ENCODE measurements at regions not wholly inside any gene's neighbourhood (a gene's known extent, or its start where the extent isn't known, plus 50 kb on each side); places are given as distances from the start of the nearest gene placed in this dataset.

DNA sequence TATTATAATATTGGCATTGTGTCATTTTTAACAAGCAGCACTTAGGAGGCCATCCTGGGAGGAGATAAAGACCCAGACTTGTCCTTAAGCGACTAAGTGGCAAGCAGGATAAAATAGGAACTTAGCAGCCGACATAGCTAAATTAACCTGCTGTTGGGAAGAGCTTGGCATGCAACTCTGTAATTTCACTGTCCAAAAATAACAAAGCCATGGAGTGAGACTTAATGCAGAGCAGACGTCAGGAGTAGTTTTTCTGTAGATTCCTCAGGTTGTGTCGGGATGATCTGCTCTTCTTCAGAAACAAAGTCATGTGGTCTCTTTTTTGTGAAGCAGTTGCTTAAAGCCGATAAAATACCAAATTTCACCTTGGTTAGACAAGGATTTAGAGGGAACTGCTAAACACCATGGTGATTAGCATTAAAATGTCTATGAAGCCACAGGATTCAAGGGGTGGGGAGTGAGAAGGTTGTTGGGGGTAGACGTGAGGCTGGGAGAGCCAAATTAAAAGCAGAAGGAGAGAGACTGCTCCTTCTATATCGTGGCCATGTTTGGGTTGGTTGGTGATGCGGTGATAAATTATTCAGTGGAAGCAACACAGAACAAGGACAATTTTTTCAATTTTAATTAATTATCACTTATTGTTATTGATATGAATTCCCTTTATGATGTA is 303.0 kb downstream of the CSNK1G3 start:
- no peaks in the 10 kb centered on the region for H3K9me1 ChIP-seq (ENCODE audit: control insufficient read depth, insufficient read depth, low read length)
- intact Hi-C loops (cut with micrococcal nuclease) = no loop called here
- no peaks in the 10 kb centered on the region for H3K27me3 ChIP-seq (ENCODE audit: control insufficient read depth in 2 of 2, insufficient read depth in 2 of 2, low read length in 2 of 2)
- H3K79me2 ChIP-seq (ENCODE audit: control insufficient read depth, insufficient read depth, low read length) = no peaks in the 10 kb centered on the region
- H3K9me3 ChIP-seq (replicated peaks; ENCODE audit: control insufficient read depth, insufficient read depth, low read depth, low read length) = no peaks in the 10 kb centered on the region
- H3K4me3 ChIP-seq = no peak overlapping the region
- no peaks in the 10 kb centered on the region for H3K36me3 ChIP-seq (ENCODE audit: control insufficient read depth, insufficient read depth, low read length)
- ChIA-PET POLR2A (no interaction called here), CTCF (ENCODE audit: low intra/inter-chr PET ratio) (no interaction called here)
- H2AFZ ChIP-seq (ENCODE audit: low read depth, low read length) = no peak overlapping the region
- DNase-seq (ENCODE audit: extremely low read depth in 1 of 4, low spot score in 3 of 4) (no peak), ATAC-seq (no peak), FAIRE-seq (no peak)
- H3K9ac ChIP-seq (ENCODE audit: insufficient read depth in 1 of 2, low read depth in 2 of 2, low read length in 2 of 2) = no peak overlapping the region
- H4K20me1 ChIP-seq (replicated peaks; ENCODE audit: control insufficient read depth, insufficient read depth, low read length) = no peaks in the 10 kb centered on the region
- no peak overlapping the region for H3K4me2 ChIP-seq (ENCODE audit: insufficient read depth, low read length)
- no peaks in the 10 kb centered on the region for H3K4me1 ChIP-seq (replicated peaks in 1 of 2; ENCODE audit: control insufficient read depth in 2 of 2, insufficient read depth in 2 of 2, low read length in 2 of 2)
- TF ChIP-seq ZNF551 (CRISPR knock-in tag; IDR thresholded peaks at IDR 0.05) (no peak), STAG1 (CRISPR knock-in tag; IDR thresholded peaks at IDR 0.05; ENCODE audit: borderline replicate concordance) (no peak), ZNF444 (CRISPR knock-in tag; IDR thresholded peaks at IDR 0.05) (no peak), MYNN (IDR thresholded peaks at IDR 0.05) (no peak), MYNN (CRISPR knock-in tag; IDR thresholded peaks at IDR 0.05) (no peak), LARP7 (IDR thresholded peaks at IDR 0.05) (no peak)
- in situ Hi-C loops (cut with MboI) = no loop called here
- no TSS peak for BruUV-seq (replicated peaks)
- H3K27ac ChIP-seq (ENCODE audit: extremely low read depth, low read depth, low read length) = no peak overlapping the region
- WGBS (ENCODE audit: insufficient coverage, low coverage, missing lambda C conversion rate) = 0% methylated on average over 8 of the region's 8 CpGs

DNA sequence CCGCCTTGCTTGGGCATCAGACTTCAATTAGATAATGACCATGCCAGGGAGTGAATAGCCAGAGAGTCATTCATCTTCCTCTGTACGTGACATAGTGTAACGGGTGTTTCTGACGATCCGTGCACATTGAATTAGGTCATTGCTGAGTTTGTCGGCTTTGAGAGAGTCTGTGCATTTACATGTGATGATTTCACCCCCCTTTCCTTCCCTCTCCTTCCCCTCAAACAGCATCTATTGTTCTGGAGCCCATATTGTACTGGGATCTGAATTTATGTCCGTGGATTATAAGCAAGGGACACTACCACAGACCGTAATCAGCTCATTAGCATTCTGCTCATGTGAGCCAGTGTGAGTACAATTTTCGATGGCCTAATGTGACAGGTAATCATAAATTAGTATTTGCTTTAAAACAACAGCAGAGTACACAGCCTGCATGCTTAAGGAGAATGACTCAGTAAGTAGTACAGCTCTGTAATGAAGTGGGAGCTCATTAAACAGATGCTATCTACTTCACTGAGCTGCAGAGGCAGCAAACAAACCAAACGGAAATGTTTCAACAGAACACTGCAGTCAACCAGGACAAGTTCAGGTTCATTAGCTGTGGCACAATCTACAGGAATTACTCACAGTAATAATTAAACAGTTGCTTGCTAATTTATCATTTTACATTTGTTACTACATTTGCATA is 302.1 kb downstream of the CSNK1G3 start:
- in situ Hi-C loops (cut with MboI) = no loop called here
- H3K27ac ChIP-seq (ENCODE audit: extremely low read depth, low read depth, low read length) = no peak overlapping the region
- CTCF ChIA-PET (ENCODE audit: low intra/inter-chr PET ratio) = no interaction called here

More for the DNA sequence above, 302.1 kb downstream of the CSNK1G3 start:
- no peak overlapping the region for H3K4me2 ChIP-seq (ENCODE audit: insufficient read depth, low read length)
- no peaks in the 10 kb centered on the region for H3K79me2 ChIP-seq (ENCODE audit: control insufficient read depth, insufficient read depth, low read length)
- no peaks in the 10 kb centered on the region for H4K20me1 ChIP-seq (replicated peaks; ENCODE audit: control insufficient read depth, insufficient read depth, low read length)
- WGBS (ENCODE audit: insufficient coverage, low coverage, missing lambda C conversion rate) = 0% methylated on average over 10 of the region's 10 CpGs
- H3K36me3 ChIP-seq (ENCODE audit: control insufficient read depth, insufficient read depth, low read length) = no peaks in the 10 kb centered on the region
- ATAC-seq = no peak
- H3K9ac ChIP-seq (ENCODE audit: insufficient read depth in 1 of 2, low read depth in 2 of 2, low read length in 2 of 2) = no peak overlapping the region
- H3K27me3 ChIP-seq (ENCODE audit: control insufficient read depth in 2 of 2, insufficient read depth in 2 of 2, low read length in 2 of 2) = no peaks in the 10 kb centered on the region
- no peaks in the 10 kb centered on the region for H3K9me1 ChIP-seq (ENCODE audit: control insufficient read depth, insufficient read depth, low read length)
- H3K4me3 ChIP-seq = no peak overlapping the region
- BruUV-seq (replicated peaks) = no TSS peak
- POLR2A ChIA-PET = no interaction called here
- no peak for FAIRE-seq
- no peak for TF ChIP-seq POLR2AphosphoS2 (IDR thresholded peaks at IDR 0.05; ENCODE audit: low read length)
- TF ChIP-seq, protein P1, sequence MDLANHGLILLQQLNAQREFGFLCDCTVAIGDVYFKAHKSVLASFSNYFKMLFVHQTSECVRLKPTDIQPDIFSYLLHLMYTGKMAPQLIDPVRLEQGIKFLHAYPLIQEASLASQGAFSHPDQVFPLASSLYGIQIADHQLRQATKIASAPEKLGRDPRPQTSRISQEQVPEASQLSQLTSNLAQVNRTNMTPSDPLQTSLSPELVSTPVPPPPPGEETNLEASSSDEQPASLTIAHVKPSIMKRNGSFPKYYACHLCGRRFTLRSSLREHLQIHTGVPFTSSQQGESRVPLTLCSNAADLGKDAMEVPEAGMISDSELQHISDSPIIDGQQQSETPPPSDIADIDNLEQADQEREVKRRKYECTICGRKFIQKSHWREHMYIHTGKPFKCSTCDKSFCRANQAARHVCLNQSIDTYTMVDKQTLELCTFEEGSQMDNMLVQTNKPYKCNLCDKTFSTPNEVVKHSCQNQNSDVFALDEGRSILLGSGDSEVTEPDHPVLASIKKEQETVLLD (IDR thresholded peaks at IDR 0.05) = no peak
- no peak for TF ChIP-seq ZNF232 (CRISPR knock-in tag; IDR thresholded peaks at IDR 0.05)
- TF ChIP-seq, protein P2, sequence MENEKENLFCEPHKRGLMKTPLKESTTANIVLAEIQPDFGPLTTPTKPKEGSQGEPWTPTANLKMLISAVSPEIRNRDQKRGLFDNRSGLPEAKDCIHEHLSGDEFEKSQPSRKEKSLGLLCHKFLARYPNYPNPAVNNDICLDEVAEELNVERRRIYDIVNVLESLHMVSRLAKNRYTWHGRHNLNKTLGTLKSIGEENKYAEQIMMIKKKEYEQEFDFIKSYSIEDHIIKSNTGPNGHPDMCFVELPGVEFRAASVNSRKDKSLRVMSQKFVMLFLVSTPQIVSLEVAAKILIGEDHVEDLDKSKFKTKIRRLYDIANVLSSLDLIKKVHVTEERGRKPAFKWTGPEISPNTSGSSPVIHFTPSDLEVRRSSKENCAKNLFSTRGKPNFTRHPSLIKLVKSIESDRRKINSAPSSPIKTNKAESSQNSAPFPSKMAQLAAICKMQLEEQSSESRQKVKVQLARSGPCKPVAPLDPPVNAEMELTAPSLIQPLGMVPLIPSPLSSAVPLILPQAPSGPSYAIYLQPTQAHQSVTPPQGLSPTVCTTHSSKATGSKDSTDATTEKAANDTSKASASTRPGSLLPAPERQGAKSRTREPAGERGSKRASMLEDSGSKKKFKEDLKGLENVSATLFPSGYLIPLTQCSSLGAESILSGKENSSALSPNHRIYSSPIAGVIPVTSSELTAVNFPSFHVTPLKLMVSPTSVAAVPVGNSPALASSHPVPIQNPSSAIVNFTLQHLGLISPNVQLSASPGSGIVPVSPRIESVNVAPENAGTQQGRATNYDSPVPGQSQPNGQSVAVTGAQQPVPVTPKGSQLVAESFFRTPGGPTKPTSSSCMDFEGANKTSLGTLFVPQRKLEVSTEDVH (IDR thresholded peaks at IDR 0.05; ENCODE audit: low read depth, partially characterized antibody) = no peak
- TF ChIP-seq NCOR1 (IDR thresholded peaks at IDR 0.05) = no peak
- TF ChIP-seq L3MBTL2 (IDR thresholded peaks at IDR 0.05) = no peak
- no peak overlapping the region for H2AFZ ChIP-seq (ENCODE audit: low read depth, low read length)
- DNase-seq (ENCODE audit: extremely low read depth in 1 of 4, low spot score in 3 of 4) = no peak
- intact Hi-C loops (cut with micrococcal nuclease) = no loop called here
- no peaks in the 10 kb centered on the region for H3K4me1 ChIP-seq (replicated peaks in 1 of 2; ENCODE audit: control insufficient read depth in 2 of 2, insufficient read depth in 2 of 2, low read length in 2 of 2)
- no peaks in the 10 kb centered on the region for H3K9me3 ChIP-seq (replicated peaks; ENCODE audit: control insufficient read depth, insufficient read depth, low read depth, low read length)

All from K562 (cell line).